Liver (tissue), 8 donors: ENCODE measurements at regions not wholly inside any gene's neighbourhood (a gene's known extent, or its start where the extent isn't known, plus 50 kb on each side); places are given as distances from the start of the nearest gene placed in this dataset.

Source experiments
- DNase-seq: peaks from one replicate; pipeline ENCODE4 v3.0.0-alpha.2; 2017; ENCODE audit warnings: low spot score
- H3K27ac ChIP-seq, 2 donors: one replicate each; pipeline ENCODE4 v1.7.0; 2013; ENCODE audit warnings: inconsistent platforms in 2 of 2, low read length in 2 of 2, control low read depth in 1 of 2, low read depth in 1 of 2, mild to moderate bottlenecking in 1 of 2
- H3K27me3 ChIP-seq, 4 donors: one replicate each; pipeline versions ENCODE4 v1.6.1 to v1.7.0; 2013; ENCODE audit warnings: low read length in 3 of 4, inconsistent platforms in 1 of 4, mild to moderate bottlenecking in 1 of 4, moderate library complexity in 1 of 4; ENCODE audit not compliant: control insufficient read depth in 4 of 4, insufficient read depth in 4 of 4
- H3K36me3 ChIP-seq, 4 donors: one replicate each; pipeline versions ENCODE4 v1.6.1 to v1.7.0; 2013; ENCODE audit warnings: low read length in 3 of 4, mild to moderate bottlenecking in 3 of 4, low read depth in 1 of 4, moderate library complexity in 1 of 4; ENCODE audit not compliant: control insufficient read depth in 4 of 4, insufficient read depth in 3 of 4
- H3K4me1 ChIP-seq, 4 donors: one replicate each; pipeline versions ENCODE4 v1.6.1 to v1.7.0; 2013; ENCODE audit warnings: low read length in 3 of 4, mild to moderate bottlenecking in 3 of 4, moderate library complexity in 1 of 4; ENCODE audit not compliant: control insufficient read depth in 4 of 4, insufficient read depth in 4 of 4
- H3K4me3 ChIP-seq, 3 donors: one replicate each; pipeline versions ENCODE4 v1.6.1 to v1.7.0; 2013; ENCODE audit warnings: low read length in 3 of 3, control low read depth in 1 of 3, low read depth in 1 of 3, mild to moderate bottlenecking in 1 of 3
- H3K9ac ChIP-seq, 2 donors: one replicate each; pipeline ENCODE4 v1.7.0; 2013; ENCODE audit warnings: low read length in 2 of 2, mild to moderate bottlenecking in 2 of 2, moderate library complexity in 2 of 2, control low read depth in 1 of 2, low read depth in 1 of 2
- H3K9me3 ChIP-seq, 4 donors: one replicate each; pipeline versions ENCODE4 v1.6.1 to v1.7.0; 2013; ENCODE audit warnings: low read length in 3 of 4; ENCODE audit not compliant: control insufficient read depth in 4 of 4
- ATF3 ChIP-seq: IDR thresholded peaks from 2 replicates; pipeline ENCODE4 v1.6.1; 2016; ENCODE audit warnings: antibody characterized with exemption
- CTCF ChIP-seq: fragments of 150-350 bp; IDR thresholded peaks from 2 replicates; pipeline ENCODE4 v1.5.1; 2017; ENCODE audit warnings: improper control_type of control experiment, low read depth, low read length; ENCODE audit not compliant: missing input control
- EGR1 ChIP-seq, 2 donors: IDR thresholded peaks; 2 replicates each; pipeline ENCODE4 v1.6.1; 2016 to 2018; ENCODE audit warnings: antibody characterized with exemption in 2 of 2, low read depth in 2 of 2
- FOXA1 ChIP-seq: IDR thresholded peaks from 2 replicates; pipeline ENCODE4 v1.6.1; 2016; ENCODE audit warnings: antibody characterized with exemption
- FOXA2 ChIP-seq: IDR thresholded peaks from 2 replicates; pipeline ENCODE4 v1.6.1; 2016; ENCODE audit warnings: antibody characterized with exemption
- GABPA ChIP-seq, 2 donors: IDR thresholded peaks in 1 of 2; conservative IDR thresholded peaks in 1 of 2; 2 replicates each; pipeline ENCODE4 v1.6.1; 2016; ENCODE audit warnings: antibody characterized with exemption in 2 of 2, mild to moderate bottlenecking in 1 of 2, moderate library complexity in 1 of 2
- HNF4A ChIP-seq, 2 donors: conservative IDR thresholded peaks; 2 replicates each; pipeline ENCODE4 v1.6.1; 2016; ENCODE audit warnings: antibody characterized with exemption in 2 of 2, mild to moderate bottlenecking in 2 of 2
- HNF4G ChIP-seq: IDR thresholded peaks from 2 replicates; pipeline ENCODE4 v1.6.1; 2016; ENCODE audit warnings: antibody characterized with exemption
- JUND ChIP-seq, 2 donors: IDR thresholded peaks; 2 replicates each; pipeline ENCODE4 v1.6.1; 2016; ENCODE audit warnings: antibody characterized with exemption in 2 of 2
- RAD21 ChIP-seq, 2 donors: IDR thresholded peaks; 2 replicates each; pipeline ENCODE4 v1.6.1; 2016; ENCODE audit warnings: antibody characterized with exemption in 2 of 2, mild to moderate bottlenecking in 2 of 2
- REST ChIP-seq: IDR thresholded peaks from 2 replicates; pipeline ENCODE4 v1.6.1; 2016; ENCODE audit warnings: antibody characterized with exemption, mild to moderate bottlenecking
- RXRA ChIP-seq, 2 donors: IDR thresholded peaks; 2 replicates each; pipeline ENCODE4 v1.6.1; 2017 to 2018; ENCODE audit warnings: antibody characterized with exemption in 2 of 2, mild to moderate bottlenecking in 1 of 2
- SP1 ChIP-seq: IDR thresholded peaks from 2 replicates; pipeline ENCODE4 v1.6.1; 2018; ENCODE audit warnings: antibody characterized with exemption, mild to moderate bottlenecking
- TAF1 ChIP-seq: conservative IDR thresholded peaks from 2 replicates; pipeline ENCODE4 v1.6.1; 2016; ENCODE audit warnings: antibody characterized with exemption, mild to moderate bottlenecking
- YY1 ChIP-seq: IDR thresholded peaks from 2 replicates; pipeline ENCODE4 v1.6.1; 2016; ENCODE audit warnings: antibody characterized with exemption, mild to moderate bottlenecking
- WGBS: extraction: QIAGEN DNeasy Blood & Tissue Kit; methylation state at CpG from one replicate; pipeline ENCODE4 v1.1.7; 2013; 5-methylcytosine and 5-hydroxymethylcytosine counted together
- TF ChIP-seq, protein P1 (sequence below): IDR thresholded peaks from 2 replicates; pipeline ENCODE4 v1.6.1; 2016; ENCODE audit warnings: antibody characterized with exemption
- TF ChIP-seq, protein P2 (sequence below): IDR thresholded peaks from 2 replicates; pipeline ENCODE4 v1.6.1; 2016; ENCODE audit warnings: antibody characterized with exemption
- donor health status: healthy.
- donor health status: healthy.
- donor health status: healthy.
- donor health status: healthy.
- donor health status: healthy.

GRCh38 chr10:78354101-78354500 lies 320.4 kb downstream of the RPS24 start:
- Histone ChIP-seq H3K9ac (no peak overlapping the region), H3K4me1 (peaks cover 0 to 16% (median 5%) of the 10 kb centered on the region in 4 donors), H3K4me3 (no peak overlapping the region), H3K27ac (no peak overlapping the region), H3K9me3 (no peaks in the 10 kb centered on the region), H3K36me3 (no peaks in the 10 kb centered on the region), H3K27me3 (peaks cover 0 to 2% (median 0%) of the 10 kb centered on the region in 4 donors)
- TF ChIP-seq ATF3 (no peak), FOXA2 (no peak), CTCF (no peak), RXRA (IDR thresholded peaks at IDR 0.05) (no peak), JUND (IDR thresholded peaks at IDR 0.05) (no peak), REST (no peak), TAF1 (no peak), GABPA (IDR thresholded peaks at IDR 0.05 in 1 of 2, conservative IDR thresholded peaks at IDR 0.05 in 1 of 2) (no peak), YY1 (no peak), FOXA1 (no peak), EGR1 (IDR thresholded peaks at IDR 0.05; ENCODE audit: low read depth in 2 of 2) (no peak), HNF4G (no peak), HNF4A (conservative IDR thresholded peaks at IDR 0.05) (no peak), RAD21 (IDR thresholded peaks at IDR 0.05) (no peak), SP1 (no peak)
- TF ChIP-seq, protein P1, sequence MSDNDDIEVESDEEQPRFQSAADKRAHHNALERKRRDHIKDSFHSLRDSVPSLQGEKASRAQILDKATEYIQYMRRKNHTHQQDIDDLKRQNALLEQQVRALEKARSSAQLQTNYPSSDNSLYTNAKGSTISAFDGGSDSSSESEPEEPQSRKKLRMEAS: no peak
- TF ChIP-seq, protein P2, sequence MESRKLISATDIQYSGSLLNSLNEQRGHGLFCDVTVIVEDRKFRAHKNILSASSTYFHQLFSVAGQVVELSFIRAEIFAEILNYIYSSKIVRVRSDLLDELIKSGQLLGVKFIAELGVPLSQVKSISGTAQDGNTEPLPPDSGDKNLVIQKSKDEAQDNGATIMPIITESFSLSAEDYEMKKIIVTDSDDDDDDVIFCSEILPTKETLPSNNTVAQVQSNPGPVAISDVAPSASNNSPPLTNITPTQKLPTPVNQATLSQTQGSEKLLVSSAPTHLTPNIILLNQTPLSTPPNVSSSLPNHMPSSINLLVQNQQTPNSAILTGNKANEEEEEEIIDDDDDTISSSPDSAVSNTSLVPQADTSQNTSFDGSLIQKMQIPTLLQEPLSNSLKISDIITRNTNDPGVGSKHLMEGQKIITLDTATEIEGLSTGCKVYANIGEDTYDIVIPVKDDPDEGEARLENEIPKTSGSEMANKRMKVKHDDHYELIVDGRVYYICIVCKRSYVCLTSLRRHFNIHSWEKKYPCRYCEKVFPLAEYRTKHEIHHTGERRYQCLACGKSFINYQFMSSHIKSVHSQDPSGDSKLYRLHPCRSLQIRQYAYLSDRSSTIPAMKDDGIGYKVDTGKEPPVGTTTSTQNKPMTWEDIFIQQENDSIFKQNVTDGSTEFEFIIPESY: no peak
- 81% methylated on average over 7 of the region's 7 CpGs for WGBS
- DNase-seq: no peak
